Inflammatory macrophage (primary cell): ENCODE measurements at regions not wholly inside any gene's neighbourhood (a gene's known extent, or its start where the extent isn't known, plus 50 kb on each side); places are given as distances from the start of the nearest gene placed in this dataset.

ENCODE experiments used
- DNase-seq, 2 donors: peaks; one replicate each; pipeline ENCODE4 v3.0.0-alpha.2; 2020 to 2022

GRCh38 chr2:80703532-80703931 is 399.0 kb upstream of the LRRTM1 start:
- DNase-seq: no peak

- DNase-seq: no peak
Measured at GRCh38 chr2:80700961-80701360, 396.4 kb upstream of the LRRTM1 start.
